CD4-positive, alpha-beta T cell (primary cell): ENCODE measurements at regions not wholly inside any gene's neighbourhood (a gene's known extent, or its start where the extent isn't known, plus 50 kb on each side); places are given as distances from the start of the nearest gene placed in this dataset.

ENCODE experiments used
- ATAC-seq: fragments of 200-7000 bp; cut with Tn5 transposase; one replicate; pipeline ENCODE4 v1.10.0; 2022; ENCODE audit warnings: mild to moderate bottlenecking; ENCODE audit not compliant: poor library complexity
- CTCF ChIA-PET: fragments of 350-600 bp; sonication (Branson Sonifier 250); formaldehyde crosslinking; loops from one replicate; lab custom pipeline; 2021; ENCODE audit warnings: antibody characterized with exemption, inconsistent platforms; lab: Charles Lee
- POLR2A ChIA-PET: fragments of 350-600 bp; sonication (Branson Sonifier 250); formaldehyde crosslinking; loops from one replicate; lab custom pipeline; 2021; ENCODE audit warnings: antibody characterized with exemption, inconsistent platforms; lab: Charles Lee
- DNase-seq, 14 experiments: peaks; one replicate each; pipeline ENCODE4 v3.0.0-alpha.2; 2013 to 2020; ENCODE audit warnings: mixed read lengths in 2 of 14
- H3K27ac ChIP-seq, 2 donors: one replicate each; pipeline versions ENCODE4 v1.5.1 to v1.7.0; 2013; ENCODE audit warnings: low read length in 2 of 2, low read depth in 1 of 2, mild to moderate bottlenecking in 1 of 2
- H3K27me3 ChIP-seq, 2 experiments: 1 replicate in 1 of 2; 2 replicates in 1 of 2; pipeline versions ENCODE4 v1.6.1 to v1.7.0; 2013; ENCODE audit warnings: low read length in 2 of 2, control low read depth in 1 of 2, mild to moderate bottlenecking in 1 of 2, moderate library complexity in 1 of 2; ENCODE audit not compliant: insufficient read depth in 2 of 2, control insufficient read depth in 1 of 2
- H3K36me3 ChIP-seq: one replicate; pipeline ENCODE4 v1.6.1; 2013; ENCODE audit warnings: low read length, control low read depth; ENCODE audit not compliant: insufficient read depth
- H3K4me1 ChIP-seq: one replicate; pipeline ENCODE4 v1.6.1; 2013; ENCODE audit warnings: low read length, control low read depth; ENCODE audit not compliant: insufficient read depth
- H3K4me3 ChIP-seq: one replicate; pipeline ENCODE4 v1.5.1; 2013; ENCODE audit warnings: mild to moderate bottlenecking, low read length, moderate library complexity
- H3K9me3 ChIP-seq, 2 experiments: 1 replicate in 1 of 2; 2 replicates in 1 of 2; pipeline versions ENCODE4 v1.6.1 to v1.7.0; 2013; ENCODE audit warnings: low read length in 2 of 2, mild to moderate bottlenecking in 2 of 2, control low read depth in 1 of 2, moderate library complexity in 1 of 2; ENCODE audit not compliant: control insufficient read depth in 1 of 2, insufficient read depth in 1 of 2
- H3K27ac Mint-ChIP-seq: one replicate; pipeline ENCODE4 v1.8.0; 2020; ENCODE audit warnings: mixed read lengths
- H3K27me3 Mint-ChIP-seq: one replicate; pipeline ENCODE4 v1.8.0; 2021; ENCODE audit warnings: mixed read lengths
- H3K36me3 Mint-ChIP-seq: one replicate; pipeline ENCODE4 v1.8.0; 2021; ENCODE audit warnings: low read depth, mixed read lengths
- H3K4me1 Mint-ChIP-seq: one replicate; pipeline ENCODE4 v1.8.0; 2021; ENCODE audit warnings: low read depth, mixed read lengths
- H3K4me3 Mint-ChIP-seq: one replicate; pipeline ENCODE4 v1.8.0; 2020; ENCODE audit warnings: mild to moderate bottlenecking, mixed read lengths
- H3K9me3 Mint-ChIP-seq: one replicate; pipeline ENCODE4 v1.8.0; 2020; ENCODE audit warnings: mixed read lengths
- CTCF ChIP-seq: fragments of 200-600 bp; IDR thresholded peaks from one replicate; pipeline ENCODE4 v1.8.0; 2022; ENCODE audit warnings: antibody characterized with exemption, mild to moderate bottlenecking
- intact Hi-C, 2 experiments: fragments of 100-400 bp; cut with DNase I in 1 of 2; cut with micrococcal nuclease in 1 of 2; formaldehyde crosslinking; loops; one replicate each; pipeline versions ENCODE4 v1.15.1 to v1.9.0; 2023 to 2025; cut with DNase I, micrococcal nuclease

GRCh38 chr1:47521034-47521881 lies 83.4 kb downstream of the FOXD2 start:
- no peak for ATAC-seq

GRCh38 chr1:47522935-47523834 lies 85.3 kb downstream of the FOXD2 start:
- Histone ChIP-seq H3K27me3 (peaks cover 31 to 32% of the 10 kb centered on the region in 2 experiments), H3K36me3 (no peaks in the 10 kb centered on the region), H3K4me1 (no peaks in the 10 kb centered on the region), H3K4me3 (no peak overlapping the region), H3K27ac (no peak overlapping the region), H3K9me3 (no peaks in the 10 kb centered on the region)
- POLR2A ChIA-PET: no interaction called here
- Mint-ChIP-seq H3K27me3 (peaks cover 83% of the 10 kb centered on the region), H3K36me3 (no peaks in the 10 kb centered on the region), H3K9me3 (peaks cover 4% of the 10 kb centered on the region), H3K27ac (no peak overlapping the region), H3K4me1 (no peaks in the 10 kb centered on the region), H3K4me3 (no peak overlapping the region)
- DNase-seq: no peak
- intact Hi-C loops: no loop called here
- CTCF ChIA-PET: no interaction called here
- TF ChIP-seq CTCF: no peak
- no peak for ATAC-seq

More at GRCh38 chr1:47521034-47521881, 83.4 kb downstream of the FOXD2 start:
- Mint-ChIP-seq H3K4me3 (no peak overlapping the region), H3K9me3 (no peaks in the 10 kb centered on the region), H3K27ac (no peak overlapping the region), H3K36me3 (no peaks in the 10 kb centered on the region), H3K27me3 (peaks cover 80% of the 10 kb centered on the region), H3K4me1 (no peaks in the 10 kb centered on the region)
- no peaks in the 10 kb centered on the region for H3K36me3 ChIP-seq
- TF ChIP-seq CTCF: no peak
- H3K27me3 ChIP-seq: peaks cover 16 to 42% of the 10 kb centered on the region in 2 experiments
- POLR2A ChIA-PET: no interaction called here
- no peak for DNase-seq
- no peak overlapping the region for H3K4me3 ChIP-seq
- no peaks in the 10 kb centered on the region for H3K9me3 ChIP-seq
- CTCF ChIA-PET: no interaction called here
- intact Hi-C loops: no loop called here
- H3K4me1 ChIP-seq: no peaks in the 10 kb centered on the region
- H3K27ac ChIP-seq: no peak overlapping the region

- DNase-seq: no peak
- Histone ChIP-seq H3K4me1 (no peaks in the 10 kb centered on the region), H3K4me3 (no peak overlapping the region), H3K36me3 (no peaks in the 10 kb centered on the region), H3K9me3 (no peaks in the 10 kb centered on the region), H3K27ac (no peak overlapping the region), H3K27me3 (peaks cover 31 to 32% of the 10 kb centered on the region in 2 experiments)
- no peaks in the 10 kb centered on the region for H3K36me3 Mint-ChIP-seq
- H3K27ac Mint-ChIP-seq: no peak overlapping the region
- TF ChIP-seq CTCF: no peak
- ChIA-PET CTCF (no interaction called here), POLR2A (no interaction called here)
- no peak overlapping the region for H3K4me3 Mint-ChIP-seq
- ATAC-seq: no peak
- H3K4me1 Mint-ChIP-seq: no peaks in the 10 kb centered on the region
- H3K9me3 Mint-ChIP-seq: peaks cover 6% of the 10 kb centered on the region
- H3K27me3 Mint-ChIP-seq: peaks cover 85% of the 10 kb centered on the region
- intact Hi-C loops: no loop called here
Observed at GRCh38 chr1:47523835-47524215, 86.0 kb downstream of the FOXD2 start.
